SU-DHL-6 (cell line): ENCODE measurements at regions not wholly inside any gene's neighbourhood (a gene's known extent, or its start where the extent isn't known, plus 50 kb on each side); places are given as distances from the start of the nearest gene placed in this dataset.
"Not testable (repeated sequence)": the region's sequence is repeated elsewhere in the genome, so short reads cannot be mapped to it uniquely, and the experiment has no call there.

Source experiments
- H2AFZ ChIP-seq: fragments of 200-600 bp; sonication (generic); 2 replicates; pipeline ENCODE4 v1.6.1; 2014; ENCODE audit warnings: low read depth, mild to moderate bottlenecking, moderate library complexity, mixed read lengths, antibody characterized with exemption, low read length; ENCODE audit not compliant: severe bottlenecking
- H3F3A ChIP-seq: fragments of 200-600 bp; shearing (Covaris generic); 2 replicates; pipeline ENCODE4 v1.6.0; 2016; ENCODE audit warnings: antibody characterized with exemption, mild to moderate bottlenecking; ENCODE audit not compliant: insufficient read depth
- H3K27ac ChIP-seq: fragments of 200-600 bp; sonication (generic); 2 replicates; pipeline ENCODE4 v1.5.1; 2016; ENCODE audit warnings: low read depth, mild to moderate bottlenecking, low read length, moderate library complexity, mixed read lengths
- H3K27me3 ChIP-seq: fragments of 200-600 bp; sonication (generic), shearing (Covaris generic); 2 replicates; pipeline ENCODE4 v1.6.0; 2014; ENCODE audit warnings: mild to moderate bottlenecking, low read length
- H3K36me3 ChIP-seq: fragments of 200-600 bp; sonication (generic); 2 replicates; pipeline ENCODE4 v1.6.1; 2014; ENCODE audit warnings: mild to moderate bottlenecking, low read length, mixed read lengths
- H3K4me2 ChIP-seq: fragments of 300-600, 200-600 bp; shearing (Covaris generic), sonication (generic); 2 replicates; pipeline ENCODE4 v1.6.0; 2014; ENCODE audit warnings: low read length, low read depth, mild to moderate bottlenecking; ENCODE audit not compliant: poor library complexity, severe bottlenecking
- H3K4me3 ChIP-seq: fragments of 200-600 bp; sonication (generic); 2 replicates; pipeline ENCODE4 v1.5.1; 2014; ENCODE audit warnings: antibody characterized with exemption, low read length, mild to moderate bottlenecking, mixed read lengths; ENCODE audit not compliant: insufficient read depth, poor library complexity, severe bottlenecking
- H3K79me2 ChIP-seq: fragments of 200-600 bp; sonication (generic); 2 replicates; pipeline ENCODE4 v1.6.1; 2014; ENCODE audit warnings: mild to moderate bottlenecking, low read length, moderate library complexity; ENCODE audit not compliant: insufficient read depth
- H3K9ac ChIP-seq: fragments of 200-600 bp; sonication (generic); 2 replicates; pipeline ENCODE4 v1.7.0; 2014; ENCODE audit warnings: mild to moderate bottlenecking, low read length
- H3K9me2 ChIP-seq: fragments of 200-600 bp; sonication (generic); replicated peaks from 2 replicates; pipeline ENCODE4 v1.6.1; 2014; ENCODE audit warnings: low read length; ENCODE audit not compliant: insufficient read depth
- H3K9me3 ChIP-seq: fragments of 200-600 bp; sonication (generic); 2 replicates; pipeline ENCODE4 v1.6.1; 2014; ENCODE audit warnings: low read length, mixed read lengths; ENCODE audit not compliant: insufficient read depth
- H4K20me1 ChIP-seq: fragments of 200-600 bp; sonication (generic); 2 replicates; pipeline ENCODE4 v1.6.1; 2014; ENCODE audit warnings: low read depth, mild to moderate bottlenecking, antibody characterized with exemption, low read length, moderate library complexity, mixed read lengths
- CTCF ChIP-seq: fragments of 200-600 bp; sonication (generic); IDR thresholded peaks from one replicate; pipeline ENCODE4 v1.5.1; 2017; ENCODE audit warnings: antibody characterized with exemption, mild to moderate bottlenecking, low read length, moderate library complexity; ENCODE audit not compliant: insufficient read depth, poor library complexity, severe bottlenecking
- EZH2phosphoT487 ChIP-seq: fragments of 200-600 bp; sonication (generic), shearing (Covaris generic); conservative IDR thresholded peaks from 2 replicates; pipeline ENCODE4 v1.6.1; 2018; ENCODE audit warnings: mild to moderate bottlenecking, antibody characterized with exemption, low read length, moderate library complexity, mixed read lengths

GRCh38 chr5:32876791-32877190 lies 165.7 kb downstream of the NPR3 start:
- H2AFZ ChIP-seq, result no peak overlapping the region
- no peaks in the 10 kb centered on the region for H4K20me1 ChIP-seq
- no peaks in the 10 kb centered on the region for H3K27me3 ChIP-seq
- no peaks in the 10 kb centered on the region for H3F3A ChIP-seq
- no peak overlapping the region for H3K9ac ChIP-seq
- no peaks in the 10 kb centered on the region for H3K79me2 ChIP-seq
- TF ChIP-seq EZH2phosphoT487 (no peak), CTCF (no peak)
- H3K9me3 ChIP-seq, result no peaks in the 10 kb centered on the region
- H3K4me3 ChIP-seq, result no peak overlapping the region
- H3K27ac ChIP-seq, result no peak overlapping the region
- no peak overlapping the region for H3K4me2 ChIP-seq
- H3K9me2 ChIP-seq, result no peaks in the 10 kb centered on the region
- no peaks in the 10 kb centered on the region for H3K36me3 ChIP-seq

- H3K36me3 ChIP-seq, H3K9me3 ChIP-seq, H4K20me1 ChIP-seq, H2AFZ ChIP-seq, H3K27me3 ChIP-seq, H3F3A ChIP-seq, H3K4me3 ChIP-seq, H3K9me2 ChIP-seq, H3K27ac ChIP-seq, H3K79me2 ChIP-seq, H3K4me2 ChIP-seq, H3K9ac ChIP-seq: not testable (repeated sequence)
Observed at GRCh38 chr5:32879364-32879763, 168.2 kb downstream of the NPR3 start.

- no peak overlapping the region for H3K4me2 ChIP-seq
- TF ChIP-seq EZH2phosphoT487 (no peak), CTCF (no peak)
- no peaks in the 10 kb centered on the region for H3K9me2 ChIP-seq
- no peak overlapping the region for H3K27ac ChIP-seq
- no peaks in the 10 kb centered on the region for H4K20me1 ChIP-seq
- H3K79me2 ChIP-seq, result no peaks in the 10 kb centered on the region
- no peaks in the 10 kb centered on the region for H3K9me3 ChIP-seq
- H3K36me3 ChIP-seq, result no peaks in the 10 kb centered on the region
- H3K4me3 ChIP-seq, result no peak overlapping the region
- no peak overlapping the region for H3K9ac ChIP-seq
- no peak overlapping the region for H2AFZ ChIP-seq
- no peaks in the 10 kb centered on the region for H3F3A ChIP-seq
- no peaks in the 10 kb centered on the region for H3K27me3 ChIP-seq
Observed at GRCh38 chr5:32880796-32881195, 169.7 kb downstream of the NPR3 start.

GRCh38 chr5:32887390-32887789 lies 176.3 kb downstream of the NPR3 start:
- Histone ChIP-seq H3K27me3 (no peaks in the 10 kb centered on the region), H4K20me1 (no peaks in the 10 kb centered on the region), H3K9ac (no peak overlapping the region), H3K27ac (no peak overlapping the region), H3K79me2 (no peaks in the 10 kb centered on the region), H3K36me3 (no peaks in the 10 kb centered on the region), H3F3A (no peaks in the 10 kb centered on the region), H3K4me2 (no peak overlapping the region), H3K9me3 (no peaks in the 10 kb centered on the region), H2AFZ (no peak overlapping the region), H3K9me2 (no peaks in the 10 kb centered on the region), H3K4me3 (no peak overlapping the region)
- no peak for TF ChIP-seq CTCF
